HFF-Myc (cell line): ENCODE measurements at regions not wholly inside any gene's neighbourhood (a gene's known extent, or its start where the extent isn't known, plus 50 kb on each side); places are given as distances from the start of the nearest gene placed in this dataset.

Experiments
- DNase-seq: peaks from one replicate; pipeline ENCODE4 v3.0.0-alpha.2; 2011; ENCODE audit warnings: low read depth; ENCODE audit errors: extremely low read depth
- H3K4me3 ChIP-seq: replicated peaks from 2 replicates; pipeline ENCODE4 v1.5.1; 2011; ENCODE audit warnings: low read depth, mild to moderate bottlenecking, control low read depth, low read length
- TF ChIP-seq, protein P1 (sequence below): IDR thresholded peaks from 2 replicates; pipeline ENCODE4 v1.5.1; 2012; ENCODE audit warnings: mild to moderate bottlenecking, low read depth, low read length, control low read depth; ENCODE audit errors: missing control alignments

DNA sequence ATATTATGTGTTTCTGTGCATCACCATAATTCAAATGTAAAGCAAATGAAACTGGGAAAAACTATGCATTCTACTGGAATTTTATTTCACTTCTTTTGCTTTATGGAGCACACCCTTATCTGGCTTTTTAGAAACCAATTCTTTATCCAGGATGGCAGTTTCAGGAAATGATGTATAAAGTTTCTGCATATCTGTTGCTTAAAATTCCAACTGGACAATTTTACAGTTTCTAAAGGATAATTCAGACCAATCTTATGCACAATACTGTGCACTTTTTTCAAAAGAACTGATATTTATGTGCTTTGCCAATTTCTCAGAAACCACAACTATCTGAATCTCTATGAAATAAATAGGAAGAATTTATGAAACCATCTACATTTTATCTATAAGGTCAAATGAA, 246.5 kb upstream of the MIR17HG start:
- no peak for DNase-seq
- no peak overlapping the region for H3K4me3 ChIP-seq
- TF ChIP-seq, protein P1, sequence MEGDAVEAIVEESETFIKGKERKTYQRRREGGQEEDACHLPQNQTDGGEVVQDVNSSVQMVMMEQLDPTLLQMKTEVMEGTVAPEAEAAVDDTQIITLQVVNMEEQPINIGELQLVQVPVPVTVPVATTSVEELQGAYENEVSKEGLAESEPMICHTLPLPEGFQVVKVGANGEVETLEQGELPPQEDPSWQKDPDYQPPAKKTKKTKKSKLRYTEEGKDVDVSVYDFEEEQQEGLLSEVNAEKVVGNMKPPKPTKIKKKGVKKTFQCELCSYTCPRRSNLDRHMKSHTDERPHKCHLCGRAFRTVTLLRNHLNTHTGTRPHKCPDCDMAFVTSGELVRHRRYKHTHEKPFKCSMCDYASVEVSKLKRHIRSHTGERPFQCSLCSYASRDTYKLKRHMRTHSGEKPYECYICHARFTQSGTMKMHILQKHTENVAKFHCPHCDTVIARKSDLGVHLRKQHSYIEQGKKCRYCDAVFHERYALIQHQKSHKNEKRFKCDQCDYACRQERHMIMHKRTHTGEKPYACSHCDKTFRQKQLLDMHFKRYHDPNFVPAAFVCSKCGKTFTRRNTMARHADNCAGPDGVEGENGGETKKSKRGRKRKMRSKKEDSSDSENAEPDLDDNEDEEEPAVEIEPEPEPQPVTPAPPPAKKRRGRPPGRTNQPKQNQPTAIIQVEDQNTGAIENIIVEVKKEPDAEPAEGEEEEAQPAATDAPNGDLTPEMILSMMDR, result no peak

DNA sequence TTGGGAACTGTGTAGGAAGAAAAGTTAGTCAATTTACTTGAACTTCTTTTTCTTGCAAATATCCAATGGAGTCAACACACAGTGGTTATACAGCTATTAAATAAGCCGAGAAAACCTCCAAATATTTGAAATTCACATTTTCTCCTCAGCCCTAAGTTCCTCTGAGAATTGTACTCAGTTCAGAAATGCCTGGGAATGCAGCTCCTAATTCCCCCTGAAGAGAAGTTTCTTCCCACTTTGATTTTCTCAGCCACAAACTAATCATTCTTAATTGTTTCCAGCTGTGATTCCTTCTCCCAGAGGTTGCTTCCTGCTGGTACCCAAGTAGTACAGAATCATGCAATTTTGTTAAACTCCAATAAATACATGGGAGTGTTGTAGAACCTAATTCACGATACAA, 246.1 kb upstream of the MIR17HG start:
- no peak overlapping the region for H3K4me3 ChIP-seq
- DNase-seq, result no peak
- TF ChIP-seq, protein P1, result no peak

DNA sequence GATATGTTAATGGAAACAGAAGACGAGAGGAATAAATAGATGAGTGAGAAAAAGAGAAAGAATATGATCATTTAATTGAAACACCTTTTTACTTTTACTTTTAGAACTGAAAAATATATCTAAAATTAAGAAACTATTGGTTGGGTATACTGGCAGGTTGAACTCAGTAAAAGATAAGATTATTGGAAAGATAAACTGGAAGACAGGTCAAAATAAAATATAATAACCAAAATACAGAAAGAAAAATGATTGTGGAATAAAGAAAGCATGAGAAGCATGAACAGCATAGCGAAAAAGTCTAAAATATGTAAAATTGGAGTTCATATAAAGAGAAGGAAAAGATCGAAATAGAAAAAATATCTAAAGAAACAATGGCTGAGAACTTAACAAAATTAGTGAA, 242.2 kb upstream of the MIR17HG start:
- TF ChIP-seq, protein P1, result no peak

DNA sequence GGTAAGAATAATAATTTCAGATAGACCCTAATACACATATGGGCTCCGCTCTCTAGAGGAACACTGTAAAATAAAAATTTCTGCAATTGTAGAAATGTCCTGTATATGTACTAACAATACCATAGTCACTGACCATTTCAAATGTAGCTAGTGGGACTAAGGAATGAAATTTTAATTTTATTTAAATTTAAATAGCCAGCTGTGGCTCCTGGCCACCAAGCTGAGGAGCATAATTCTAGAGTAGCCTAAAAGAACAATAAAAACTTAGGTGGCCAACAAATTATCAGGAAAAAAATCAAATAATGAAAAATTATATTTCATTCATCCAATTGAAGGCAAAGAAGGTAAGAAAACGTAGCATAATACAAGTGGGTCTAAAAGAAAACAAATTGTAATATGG, 240.9 kb upstream of the MIR17HG start:
- H3K4me3 ChIP-seq, result no peak overlapping the region
- no peak for DNase-seq
- TF ChIP-seq, protein P1, result no peak

More for the DNA sequence above, 242.2 kb upstream of the MIR17HG start:
- DNase-seq, result no peak
- no peak overlapping the region for H3K4me3 ChIP-seq

DNA sequence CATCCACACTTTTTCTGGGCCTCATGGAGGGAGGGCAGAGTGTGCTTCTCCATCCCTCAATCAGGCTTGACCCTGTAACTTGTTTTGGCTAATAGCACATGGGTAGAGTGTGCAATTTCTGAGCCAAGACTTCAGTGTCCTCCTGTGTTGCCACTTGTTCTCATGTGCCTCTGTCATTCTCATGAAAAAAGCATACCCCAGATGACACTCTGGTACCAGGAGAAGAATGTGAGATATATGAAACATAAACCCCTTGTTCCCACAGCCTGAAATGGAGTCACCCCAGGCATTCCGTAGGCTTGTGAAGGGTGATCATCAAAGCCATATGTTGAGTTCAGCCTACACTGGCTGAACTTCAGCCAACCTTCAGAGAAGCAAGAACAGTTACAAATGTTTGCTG, 239.2 kb upstream of the MIR17HG start:
- TF ChIP-seq, protein P1, result no peak
- DNase-seq, result no peak
- no peak overlapping the region for H3K4me3 ChIP-seq

DNA sequence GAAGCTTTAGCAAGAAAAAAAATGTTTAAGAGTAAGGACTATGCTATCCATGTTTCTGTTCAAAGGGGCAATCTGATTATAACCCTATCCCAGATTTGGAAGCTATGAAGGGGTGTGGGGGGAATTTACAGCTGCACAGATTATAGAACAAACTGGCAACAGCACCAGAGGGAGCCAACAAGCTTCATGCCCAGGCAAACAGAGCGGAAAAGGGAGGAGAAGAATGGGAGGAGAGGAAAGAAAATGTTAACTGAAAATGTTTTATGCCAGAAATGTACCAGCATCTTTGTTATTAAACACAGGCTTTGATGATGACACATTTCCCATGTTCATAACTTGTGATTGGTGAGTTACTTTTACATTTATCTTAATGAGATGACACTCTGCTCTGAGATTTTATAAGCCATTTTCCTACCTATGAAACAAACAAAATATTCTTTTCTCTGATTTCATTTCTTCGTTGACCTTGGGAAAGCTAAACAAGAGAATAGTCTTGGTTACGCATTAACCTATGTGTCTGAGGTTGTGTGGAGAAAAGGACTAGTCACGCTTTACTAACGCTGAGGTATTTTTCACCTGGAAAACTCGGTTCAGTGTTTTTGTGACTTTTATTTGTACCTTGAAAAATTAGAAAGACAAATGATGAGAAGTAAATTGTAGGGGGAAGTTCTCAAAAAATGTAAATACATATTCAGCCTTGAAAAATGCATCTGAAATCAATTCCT, 235.8 kb upstream of the MIR17HG start:
- TF ChIP-seq, protein P1, result no peak
- DNase-seq, result no peak
- no peak overlapping the region for H3K4me3 ChIP-seq
